ACC112 (cell line): ENCODE measurements at regions not wholly inside any gene's neighbourhood (a gene's known extent, or its start where the extent isn't known, plus 50 kb on each side); places are given as distances from the start of the nearest gene placed in this dataset.
"Not testable (repeated sequence)": the region's sequence is repeated elsewhere in the genome, so short reads cannot be mapped to it uniquely, and the experiment has no call there.

Experiments
- H2AFZ ChIP-seq: fragments of 200-600 bp; sonication (generic); one replicate; pipeline ENCODE4 v1.6.0; 2017; ENCODE audit warnings: antibody characterized with exemption, low read length; ENCODE audit not compliant: unreplicated experiment
- H3K27ac ChIP-seq: fragments of 200-600 bp; sonication (generic); 2 replicates; pipeline ENCODE4 v1.5.1; 2014; ENCODE audit warnings: low read depth, mild to moderate bottlenecking, antibody characterized with exemption, low read length, moderate library complexity
- H3K27me3 ChIP-seq: fragments of 200-600 bp; sonication (generic); 2 replicates; pipeline ENCODE4 v1.6.1; 2014; ENCODE audit warnings: mild to moderate bottlenecking, antibody characterized with exemption, low read length, moderate library complexity, mixed read lengths; ENCODE audit not compliant: insufficient read depth
- H3K36me3 ChIP-seq: fragments of 200-600 bp; sonication (generic); 2 replicates; pipeline ENCODE4 v1.6.1; 2016; ENCODE audit warnings: mild to moderate bottlenecking, antibody characterized with exemption, low read length, moderate library complexity, mixed read lengths; ENCODE audit not compliant: insufficient read depth
- H3K4me1 ChIP-seq: fragments of 200-600 bp; sonication (generic); one replicate; pipeline ENCODE4 v1.6.1; 2016; ENCODE audit warnings: low read length, mixed read lengths; ENCODE audit not compliant: insufficient read depth, unreplicated experiment, control insufficient read depth
- H3K4me3 ChIP-seq: fragments of 200-600 bp; sonication (generic); 2 replicates; pipeline ENCODE4 v1.5.1; 2014; ENCODE audit warnings: mild to moderate bottlenecking, low read depth, low read length
- H3K79me2 ChIP-seq: fragments of 200-600 bp; sonication (generic); one replicate; pipeline ENCODE4 v1.6.0; 2016; ENCODE audit warnings: low read length; ENCODE audit not compliant: control insufficient read depth, unreplicated experiment, insufficient read depth

DNA sequence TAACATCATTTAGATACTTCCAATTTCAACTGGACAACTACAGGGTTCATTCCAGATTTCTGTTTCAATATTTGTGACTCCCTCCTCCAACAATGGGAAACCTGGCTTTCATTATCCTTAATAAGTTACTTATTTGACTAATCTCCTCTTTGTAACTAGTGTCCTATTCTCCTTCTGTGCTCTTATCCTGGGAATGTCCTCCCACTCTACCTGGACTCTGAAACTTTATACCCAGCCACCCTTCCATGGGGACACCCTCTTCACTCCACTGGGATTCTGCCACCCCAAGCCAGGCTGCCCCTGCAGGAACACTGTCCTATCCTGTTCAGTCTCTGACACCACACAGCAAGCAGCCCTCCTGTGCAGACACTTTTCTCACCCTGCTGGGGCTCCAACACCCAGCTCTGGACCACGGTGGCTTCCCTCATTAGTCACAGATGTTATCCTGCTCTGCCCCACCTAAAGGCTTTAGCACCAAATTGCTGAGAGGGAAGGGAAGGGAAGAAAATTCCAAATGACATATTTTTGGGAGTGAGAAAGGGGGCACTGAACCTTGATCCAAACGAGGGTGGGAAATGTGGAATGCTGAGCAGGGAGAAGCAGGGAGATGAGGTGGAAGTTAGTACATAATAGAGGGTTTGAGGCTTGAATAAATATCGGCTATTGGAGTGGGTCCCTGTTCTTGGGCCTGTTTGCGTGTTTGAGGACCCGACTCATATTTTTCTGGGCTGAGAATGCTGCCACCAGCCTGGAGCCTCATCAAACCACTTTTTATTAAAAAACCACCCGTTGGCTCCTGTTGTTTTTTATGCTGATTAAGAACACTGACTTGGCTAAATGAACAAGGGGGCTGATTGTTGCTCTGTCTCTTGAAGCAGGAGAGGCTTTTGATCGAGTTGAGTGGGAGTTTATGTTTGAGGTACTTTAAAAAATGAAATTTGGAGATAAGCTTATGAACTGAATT is 54.0 kb upstream of the AKIRIN2 start:
- H3K27ac ChIP-seq, result peak overlapping the region; percentile 48
- H3K36me3 ChIP-seq, result no peaks in the 10 kb centered on the region
- H3K27me3 ChIP-seq, result no peaks in the 10 kb centered on the region
- H3K4me3 ChIP-seq, result 0 out of 2 replicates have a peak overlapping the region, but pooled peaks have one; percentile 7
- H3K4me1 ChIP-seq, result peaks cover 12% of the 10 kb centered on the region
- H3K79me2 ChIP-seq, result no peaks in the 10 kb centered on the region
- H2AFZ ChIP-seq, result peak overlapping the region; percentile 54

DNA sequence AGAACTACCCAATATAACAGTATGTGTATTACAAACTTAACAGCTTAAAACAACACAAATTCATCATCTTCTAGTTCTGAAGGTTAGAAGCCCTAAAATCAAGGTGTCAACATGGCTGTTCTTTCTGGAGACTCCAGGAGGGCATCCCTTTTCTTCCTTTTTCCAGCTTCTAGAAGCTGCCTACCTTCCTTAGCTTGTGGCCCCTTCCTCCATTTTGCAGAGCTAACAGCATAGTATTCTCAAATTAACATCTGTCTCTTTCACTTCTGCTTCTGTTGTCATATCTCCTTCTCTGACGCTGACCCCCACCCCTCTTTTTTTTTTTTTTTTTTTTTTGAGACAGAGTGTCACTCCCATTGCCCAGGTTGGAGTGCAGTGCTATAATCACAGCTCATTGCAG is 52.8 kb upstream of the AKIRIN2 start:
- Histone ChIP-seq H3K4me3 (no peak overlapping the region), H3K27me3 (no peaks in the 10 kb centered on the region), H3K36me3 (no peaks in the 10 kb centered on the region), H2AFZ (no peak overlapping the region), H3K79me2 (no peaks in the 10 kb centered on the region), H3K4me1 (peaks cover 12% of the 10 kb centered on the region), H3K27ac (no peak overlapping the region)

DNA sequence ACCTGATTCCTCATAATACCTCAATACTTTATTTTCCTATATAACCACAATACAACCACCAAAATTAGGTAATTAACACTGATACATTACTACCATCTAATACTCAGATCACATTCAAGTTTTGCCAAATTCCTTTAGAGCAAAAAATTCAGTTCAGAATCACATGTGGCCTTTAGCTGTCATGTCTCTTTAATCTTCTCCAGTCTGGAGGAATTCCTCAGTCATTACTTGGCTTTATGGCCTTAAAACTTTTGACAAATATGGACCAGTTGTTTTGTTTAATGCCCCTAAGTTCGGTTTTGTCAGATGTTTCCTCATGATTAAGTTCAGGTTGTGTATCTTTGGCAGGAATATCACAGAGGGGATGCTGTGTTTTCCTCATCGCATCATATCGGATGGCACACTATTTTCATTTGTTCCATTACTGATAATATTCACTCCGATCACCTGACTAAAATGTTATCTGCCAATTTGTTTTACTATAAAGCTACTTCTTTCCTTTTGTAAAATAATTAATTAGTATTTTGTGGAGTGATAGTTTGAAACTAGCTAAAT is 51.2 kb upstream of the AKIRIN2 start:
- Histone ChIP-seq H3K36me3 (no peaks in the 10 kb centered on the region), H3K27ac (no peak overlapping the region), H3K79me2 (no peaks in the 10 kb centered on the region), H3K27me3 (no peaks in the 10 kb centered on the region), H3K4me3 (no peak overlapping the region), H2AFZ (no peak overlapping the region), H3K4me1 (peaks cover 12% of the 10 kb centered on the region)

DNA sequence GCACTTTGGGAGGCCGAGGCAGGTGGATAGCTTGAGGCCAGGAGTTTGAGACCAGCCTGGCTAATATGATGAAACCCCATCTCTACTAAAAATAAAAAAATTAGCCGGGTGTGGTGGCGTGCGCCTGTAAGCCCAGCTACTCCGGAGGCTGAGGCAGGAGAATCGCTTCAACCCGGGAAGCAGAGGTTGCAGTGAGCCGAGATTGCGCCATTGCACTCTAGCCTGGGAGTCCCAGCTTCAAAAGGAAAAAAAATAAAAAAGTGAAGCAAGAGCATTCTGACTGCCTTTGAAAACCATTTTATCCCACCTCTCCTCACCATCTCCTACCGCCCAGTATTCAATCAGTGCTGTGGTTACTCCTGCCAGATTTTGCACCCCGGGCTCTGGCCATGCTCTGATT is 50.5 kb upstream of the AKIRIN2 start:
- peaks cover 12% of the 10 kb centered on the region for H3K4me1 ChIP-seq
- H3K79me2 ChIP-seq, H3K27ac ChIP-seq, H3K27me3 ChIP-seq, H2AFZ ChIP-seq, H3K4me3 ChIP-seq, H3K36me3 ChIP-seq: not testable (repeated sequence)
